PC-9 (cell line): ENCODE measurements at regions not wholly inside any gene's neighbourhood (a gene's known extent, or its start where the extent isn't known, plus 50 kb on each side); places are given as distances from the start of the nearest gene placed in this dataset.

Experiments used
- BruUV-seq: library from RNA; stranded (reverse); fragments of 400-500 nt; replicated peaks from 2 replicates; lab custom pipeline; 2021; lab: Mats Ljungman, UMichigan
- CTCF ChIA-PET: fragments of 300-600 bp; sonication (Branson Sonifier 250); formaldehyde crosslinking; loops from one replicate; lab custom pipeline; 2022; ENCODE audit warnings: antibody characterized with exemption; lab: Charles Lee
- POLR2A ChIA-PET: fragments of 300-600 bp; sonication (Branson Sonifier 250); formaldehyde crosslinking; loops from one replicate; lab custom pipeline; 2022; ENCODE audit warnings: antibody characterized with exemption; ENCODE audit not compliant: unreplicated experiment; lab: Charles Lee
- DNase-seq, 2 experiments: peaks; one replicate each; pipeline versions ENCODE4 v3.0.0 to v3.0.0-alpha.2; 2015 to 2022; ENCODE audit warnings: mixed read lengths in 1 of 2
- H2AFZ ChIP-seq: fragments of 200-600 bp; sonication (generic); 2 replicates; pipeline ENCODE4 v1.8.1; 2017; ENCODE audit warnings: antibody characterized with exemption
- H3F3A ChIP-seq: fragments of 200-600 bp; sonication (generic); 2 replicates; pipeline ENCODE4 v1.8.1; 2017; ENCODE audit warnings: antibody characterized with exemption, mild to moderate bottlenecking, low read depth; ENCODE audit not compliant: insufficient read depth
- H3K27ac ChIP-seq: fragments of 200-600 bp; sonication (generic); 2 replicates; pipeline ENCODE4 v1.6.1; 2016; ENCODE audit warnings: mixed run types
- H3K27me3 ChIP-seq: fragments of 200-600 bp; sonication (generic); 2 replicates; pipeline ENCODE4 v1.6.1; 2016; ENCODE audit warnings: low read depth, mixed run types; ENCODE audit not compliant: insufficient read depth
- H3K36me3 ChIP-seq: fragments of 200-600 bp; sonication (generic); 2 replicates; pipeline ENCODE4 v1.6.1; 2016; ENCODE audit warnings: low read depth, mixed run types
- H3K4me1 ChIP-seq: fragments of 200-600 bp; sonication (generic); replicated peaks from 2 replicates; pipeline ENCODE4 v1.6.1; 2016; ENCODE audit warnings: mixed run types; ENCODE audit not compliant: insufficient read depth
- H3K4me2 ChIP-seq: fragments of 200-600 bp; sonication (generic); 2 replicates; pipeline ENCODE4 v1.6.1; 2017; ENCODE audit warnings: mixed run types
- H3K4me3 ChIP-seq: fragments of 200-600 bp; sonication (generic); 2 replicates; pipeline ENCODE4 v1.6.1; 2016; ENCODE audit warnings: mixed run types
- H3K79me2 ChIP-seq: fragments of 200-600 bp; sonication (generic); 2 replicates; pipeline ENCODE4 v1.6.1; 2017; ENCODE audit warnings: low read depth, mixed run types
- H3K9me2 ChIP-seq: fragments of 200-600 bp; sonication (generic); 2 replicates; pipeline ENCODE4 v1.8.1; 2017; ENCODE audit warnings: mild to moderate bottlenecking; ENCODE audit not compliant: insufficient read depth
- H3K9me3 ChIP-seq: fragments of 200-600 bp; sonication (generic); 2 replicates; pipeline ENCODE4 v1.8.1; 2016; ENCODE audit warnings: low read depth; ENCODE audit not compliant: insufficient read depth
- H4K20me1 ChIP-seq: fragments of 200-600 bp; sonication (generic); 2 replicates; pipeline ENCODE4 v1.8.1; 2017; ENCODE audit not compliant: insufficient read depth
- CTCF ChIP-seq: fragments of 200-600 bp; sonication (generic); conservative IDR thresholded peaks from 2 replicates; pipeline ENCODE4 v1.6.1; 2017; ENCODE audit warnings: mixed run types, antibody characterized with exemption, mild to moderate bottlenecking, moderate library complexity
- EZH2 ChIP-seq: fragments of 200-600 bp; sonication (generic); IDR thresholded peaks from 2 replicates; pipeline ENCODE4 v1.8.0; 2017; ENCODE audit warnings: antibody characterized with exemption, low read depth
- intact Hi-C: fragments of 100-400 bp; cut with micrococcal nuclease; formaldehyde crosslinking; loops from one replicate; pipeline ENCODE4 v1.10.0; 2022; ENCODE audit not compliant: unreplicated experiment

GRCh38 chr1:58928514-58928913 lies 144.7 kb upstream of the JUN start:
- intact Hi-C loops: loop anchor here (1.0 kb wide), 1 partner anchor 113 kb away; no protein-coding TSS in a partner anchor
- no TSS peak for BruUV-seq
- CTCF ChIA-PET: interaction anchor here (0.6 kb wide), 1 partner anchor 80 kb away, joined by 4 read pairs; no protein-coding TSS in a partner anchor
- no peaks in the 10 kb centered on the region for H3K36me3 ChIP-seq
- H3K9me3 ChIP-seq: no peaks in the 10 kb centered on the region
- peaks cover 42% of the 10 kb centered on the region for H3F3A ChIP-seq
- peaks cover 67% of the 10 kb centered on the region for H3K4me1 ChIP-seq
- no peaks in the 10 kb centered on the region for H4K20me1 ChIP-seq
- H2AFZ ChIP-seq: no peak overlapping the region
- no peaks in the 10 kb centered on the region for H3K27me3 ChIP-seq
- H3K79me2 ChIP-seq: no peaks in the 10 kb centered on the region
- H3K9me2 ChIP-seq: no peaks in the 10 kb centered on the region
- H3K27ac ChIP-seq: peak overlapping the region; percentile 78
- POLR2A ChIA-PET: interaction anchor here (0.5 to 1.6 kb wide), 3 partner anchors 45 to 145 kb away, joined by 3 to 14 read pairs (median 11); partner anchors contain the start of gene JUN
- DNase-seq: peak; percentile 40 to 54
- TF ChIP-seq EZH2 (no peak), CTCF (no peak)
- H3K4me3 ChIP-seq: no peak overlapping the region
- H3K4me2 ChIP-seq: peak overlapping the region; percentile 73

- H3K27me3 ChIP-seq: no peaks in the 10 kb centered on the region
- H3K36me3 ChIP-seq: no peaks in the 10 kb centered on the region
- no peaks in the 10 kb centered on the region for H3K79me2 ChIP-seq
- peak overlapping the region; percentile 71 for H2AFZ ChIP-seq
- ChIA-PET POLR2A (interaction anchor here (0.5 to 1.6 kb wide), 5 partner anchors 13 to 809 kb away, joined by 3 to 17 read pairs (median 6); no protein-coding TSS in a partner anchor), CTCF (no interaction called here)
- H3K4me2 ChIP-seq: peak overlapping the region; percentile 73
- no peaks in the 10 kb centered on the region for H4K20me1 ChIP-seq
- H3K4me3 ChIP-seq: peak overlapping the region; percentile 42; the same call in 1 of the 2 replicates
- intact Hi-C loops: loop anchor here (1.0 kb wide), 2 partner anchors 20 to 367 kb away; no protein-coding TSS in a partner anchor
- TSS peak; percentile 54 for BruUV-seq
- H3K4me1 ChIP-seq: peaks cover 78% of the 10 kb centered on the region
- H3F3A ChIP-seq: peaks cover 55% of the 10 kb centered on the region
- no peaks in the 10 kb centered on the region for H3K9me3 ChIP-seq
- H3K9me2 ChIP-seq: no peaks in the 10 kb centered on the region
- peak; percentile 71 to 87 for DNase-seq
- peak overlapping the region; percentile 78 for H3K27ac ChIP-seq
- no peak for TF ChIP-seq EZH2
- TF ChIP-seq CTCF: no peak
Observed at GRCh38 chr1:58929671-58930325, 146.0 kb upstream of the JUN start.

GRCh38 chr1:58931024-58931423 lies 147.2 kb upstream of the JUN start:
- Histone ChIP-seq H3K9me3 (no peaks in the 10 kb centered on the region), H3K4me1 (peaks cover 88% of the 10 kb centered on the region), H3K4me3 (no peak overlapping the region), H3K9me2 (no peaks in the 10 kb centered on the region), H3K36me3 (no peaks in the 10 kb centered on the region), H3K27ac (peak overlapping the region; percentile 94), H4K20me1 (no peaks in the 10 kb centered on the region), H3K79me2 (no peaks in the 10 kb centered on the region), H3K27me3 (no peaks in the 10 kb centered on the region), H3K4me2 (no peak overlapping the region), H2AFZ (no peak overlapping the region), H3F3A (peaks cover 59% of the 10 kb centered on the region)
- intact Hi-C loops: no loop called here
- TF ChIP-seq EZH2 (no peak), CTCF (no peak)
- ChIA-PET CTCF (no interaction called here), POLR2A (interaction anchor here (0.7 kb wide), 1 partner anchor 176 kb away, joined by 3 read pairs; no protein-coding TSS in a partner anchor)
- BruUV-seq: no TSS peak
- DNase-seq: no peak
